ENCODE measurements at regions not wholly inside any gene's neighbourhood (a gene's known extent, or its start where the extent isn't known, plus 50 kb on each side); places are given as distances from the start of the nearest gene placed in this dataset.

GRCh38 chr6:163834226-163834970 lies 419.9 kb downstream of the QKI start:
- H3K14ac ChIP-seq (ENCODE audit: low read length in 2 of 2): no peak overlapping the region
- no peak overlapping the region for H3K27ac ChIP-seq (ENCODE audit: low read length, poor library complexity, severe bottlenecking)
- peaks cover 10% of the 10 kb centered on the region for H3K9me3 ChIP-seq (ENCODE audit: control insufficient read depth, low read length)
- H3K79me1 ChIP-seq (replicated peaks; ENCODE audit: low read length, poor library complexity, severe bottlenecking): no peaks in the 10 kb centered on the region
- no peak overlapping the region for H2BK12ac ChIP-seq (ENCODE audit: low read length in 2 of 2)
- H3K27me3 ChIP-seq (ENCODE audit: control insufficient read depth in 1 of 2, insufficient read depth in 1 of 2, low read length in 2 of 2): no peaks in the 10 kb centered on the region
- H3K4me3 ChIP-seq (ENCODE audit: insufficient read depth in 1 of 2, low read depth in 1 of 2, low read length in 2 of 2): no peak overlapping the region
- no peak for DNase-seq
- no peak overlapping the region for H3K4me2 ChIP-seq (ENCODE audit: low read length, poor library complexity, severe bottlenecking)
- no peak overlapping the region for H2BK120ac ChIP-seq (ENCODE audit: low read depth, low read length)
- no peak overlapping the region for H4K91ac ChIP-seq (ENCODE audit: low read length)
- H3K4me1 ChIP-seq (ENCODE audit: control insufficient read depth, insufficient read depth, low read depth, low read length): peaks cover 5% of the 10 kb centered on the region
- H2AFZ ChIP-seq (ENCODE audit: low read depth, low read length): no peak overlapping the region
- H2AK5ac ChIP-seq (ENCODE audit: low read length, severe bottlenecking): no peak overlapping the region
- no peak overlapping the region for H2BK15ac ChIP-seq (ENCODE audit: low read depth, poor library complexity, severe bottlenecking)
- no peak overlapping the region for H3K23ac ChIP-seq (ENCODE audit: low read length in 2 of 2)
- H3K18ac ChIP-seq (ENCODE audit: low read depth in 1 of 2, low read length in 2 of 2): no peak overlapping the region
- H2BK5ac ChIP-seq (ENCODE audit: low read depth, low read length, poor library complexity, severe bottlenecking): no peak overlapping the region
- no peak overlapping the region for H3K9ac ChIP-seq (ENCODE audit: low read length)
- H4K8ac ChIP-seq (ENCODE audit: low read length): no peak overlapping the region
- H3K36me3 ChIP-seq (ENCODE audit: control insufficient read depth in 1 of 2, insufficient read depth in 2 of 2, low read depth in 1 of 2, low read length in 2 of 2): no peaks in the 10 kb centered on the region
- no peak overlapping the region for H3K4ac ChIP-seq (ENCODE audit: low read depth in 1 of 2, low read length in 2 of 2)
- WGBS: 80% methylated on average over 46 of the region's 46 CpGs

DNA sequence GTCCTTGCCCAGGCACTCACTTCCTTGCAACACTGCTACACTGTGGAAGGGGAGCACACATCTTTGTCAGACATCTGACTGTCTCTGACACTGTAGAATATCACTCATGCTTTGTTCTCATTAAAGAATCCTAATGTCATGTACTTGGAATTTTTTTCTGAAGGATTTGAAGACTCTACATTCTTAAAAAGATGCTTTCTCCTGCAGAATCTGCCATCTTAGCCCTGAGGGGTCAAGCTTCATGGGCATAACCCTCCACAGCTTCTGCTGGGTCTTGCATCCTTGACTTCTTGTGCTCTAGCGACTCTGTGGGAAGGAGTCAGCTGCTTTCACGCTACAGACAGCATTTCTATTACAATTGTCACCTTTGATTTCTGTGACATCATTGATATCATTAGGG lies 417.2 kb downstream of the QKI start:
- 80% methylated on average over 1 of the region's 2 CpGs for WGBS
- Histone ChIP-seq H2AFZ (ENCODE audit: low read depth, low read length) (no peak overlapping the region), H2AK5ac (ENCODE audit: low read length, severe bottlenecking) (no peak overlapping the region), H3K79me1 (replicated peaks; ENCODE audit: low read length, poor library complexity, severe bottlenecking) (no peaks in the 10 kb centered on the region), H4K91ac (ENCODE audit: low read length) (no peak overlapping the region), H3K9me3 (ENCODE audit: control insufficient read depth, low read length) (peaks cover 10% of the 10 kb centered on the region), H3K4me2 (ENCODE audit: low read length, poor library complexity, severe bottlenecking) (no peak overlapping the region), H3K27me3 (ENCODE audit: control insufficient read depth in 1 of 2, insufficient read depth in 1 of 2, low read length in 2 of 2) (no peaks in the 10 kb centered on the region), H4K8ac (ENCODE audit: low read length) (no peak overlapping the region), H3K36me3 (ENCODE audit: control insufficient read depth in 1 of 2, insufficient read depth in 2 of 2, low read depth in 1 of 2, low read length in 2 of 2) (no peaks in the 10 kb centered on the region), H2BK12ac (ENCODE audit: low read length in 2 of 2) (no peak overlapping the region), H3K4me1 (ENCODE audit: control insufficient read depth, insufficient read depth, low read depth, low read length) (peaks cover 4% of the 10 kb centered on the region), H2BK15ac (ENCODE audit: low read depth, poor library complexity, severe bottlenecking) (no peak overlapping the region), H2BK120ac (ENCODE audit: low read depth, low read length) (no peak overlapping the region), H3K14ac (ENCODE audit: low read length in 2 of 2) (no peak overlapping the region), H3K4ac (ENCODE audit: low read depth in 1 of 2, low read length in 2 of 2) (no peak overlapping the region), H3K4me3 (ENCODE audit: insufficient read depth in 1 of 2, low read depth in 1 of 2, low read length in 2 of 2) (no peak overlapping the region), H2BK5ac (ENCODE audit: low read depth, low read length, poor library complexity, severe bottlenecking) (no peak overlapping the region), H3K9ac (ENCODE audit: low read length) (no peak overlapping the region), H3K23ac (ENCODE audit: low read length in 2 of 2) (no peak overlapping the region), H3K18ac (ENCODE audit: low read depth in 1 of 2, low read length in 2 of 2) (no peak overlapping the region), H3K27ac (ENCODE audit: low read length, poor library complexity, severe bottlenecking) (no peak overlapping the region)
- DNase-seq: no peak

- Histone ChIP-seq H2BK120ac (ENCODE audit: low read depth, low read length) (no peak overlapping the region), H3K9me3 (ENCODE audit: control insufficient read depth, low read length) (peaks cover 10% of the 10 kb centered on the region), H2AK5ac (ENCODE audit: low read length, severe bottlenecking) (no peak overlapping the region), H4K91ac (ENCODE audit: low read length) (no peak overlapping the region), H3K23ac (ENCODE audit: low read length in 2 of 2) (no peak overlapping the region), H3K36me3 (ENCODE audit: control insufficient read depth in 1 of 2, insufficient read depth in 2 of 2, low read depth in 1 of 2, low read length in 2 of 2) (no peaks in the 10 kb centered on the region), H3K4me3 (ENCODE audit: insufficient read depth in 1 of 2, low read depth in 1 of 2, low read length in 2 of 2) (no peak overlapping the region), H3K4me1 (ENCODE audit: control insufficient read depth, insufficient read depth, low read depth, low read length) (peaks cover 4% of the 10 kb centered on the region), H3K14ac (ENCODE audit: low read length in 2 of 2) (no peak overlapping the region), H3K4ac (ENCODE audit: low read depth in 1 of 2, low read length in 2 of 2) (no peak overlapping the region), H2BK12ac (ENCODE audit: low read length in 2 of 2) (no peak overlapping the region), H3K79me1 (replicated peaks; ENCODE audit: low read length, poor library complexity, severe bottlenecking) (no peaks in the 10 kb centered on the region), H3K27ac (ENCODE audit: low read length, poor library complexity, severe bottlenecking) (no peak overlapping the region), H3K18ac (ENCODE audit: low read depth in 1 of 2, low read length in 2 of 2) (no peak overlapping the region), H2BK15ac (ENCODE audit: low read depth, poor library complexity, severe bottlenecking) (no peak overlapping the region), H2BK5ac (ENCODE audit: low read depth, low read length, poor library complexity, severe bottlenecking) (no peak overlapping the region), H4K8ac (ENCODE audit: low read length) (no peak overlapping the region), H3K4me2 (ENCODE audit: low read length, poor library complexity, severe bottlenecking) (no peak overlapping the region), H3K27me3 (ENCODE audit: control insufficient read depth in 1 of 2, insufficient read depth in 1 of 2, low read length in 2 of 2) (no peaks in the 10 kb centered on the region), H3K9ac (ENCODE audit: low read length) (no peak overlapping the region), H2AFZ (ENCODE audit: low read depth, low read length) (no peak overlapping the region)
- DNase-seq: no peak
- WGBS: 62% methylated on average over 3 of the region's 4 CpGs
Observed at GRCh38 chr6:163830641-163831040, 416.1 kb downstream of the QKI start.

DNA sequence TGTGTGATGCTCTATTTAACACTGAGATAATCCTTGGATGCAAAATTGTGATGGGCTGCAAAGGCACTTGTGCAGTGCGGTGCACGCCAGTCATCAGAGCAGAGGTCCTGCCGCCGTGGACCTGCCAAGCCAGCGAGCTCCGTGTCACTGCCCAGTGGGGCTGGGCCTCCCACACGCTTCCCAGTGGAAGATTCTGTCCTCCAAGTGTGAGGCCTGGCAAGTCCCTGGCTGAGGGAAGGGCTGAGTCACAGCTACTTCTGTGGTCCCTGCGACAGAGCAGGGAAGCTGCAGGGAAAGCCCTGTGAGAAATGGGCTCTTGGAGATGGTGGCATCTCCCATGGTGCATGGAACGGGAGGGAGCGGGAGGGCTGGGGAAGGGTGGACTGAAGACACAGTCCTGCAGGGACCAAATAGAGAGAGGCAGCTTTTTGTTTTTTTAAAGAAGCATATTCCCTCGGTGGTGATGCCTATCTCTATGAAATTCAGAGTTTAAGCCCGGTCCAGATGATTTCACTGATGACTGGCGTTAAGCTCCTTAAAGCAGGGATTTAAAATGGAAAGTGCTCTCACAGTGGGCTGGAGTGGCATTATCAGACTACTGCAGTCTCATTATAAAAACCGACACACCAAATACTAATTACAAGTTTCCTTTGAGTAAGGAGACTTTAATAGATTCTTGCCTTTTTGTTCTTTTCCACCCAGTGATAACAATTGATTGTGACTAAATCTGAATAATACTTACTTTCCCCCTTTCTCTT lies 413.7 kb downstream of the QKI start:
- Histone ChIP-seq H3K9ac (ENCODE audit: low read length) (peak overlapping the region; percentile 9), H3K9me3 (ENCODE audit: control insufficient read depth, low read length) (peaks cover 10% of the 10 kb centered on the region), H3K14ac (ENCODE audit: low read length in 2 of 2) (no peak overlapping the region), H3K4me2 (ENCODE audit: low read length, poor library complexity, severe bottlenecking) (no peak overlapping the region), H3K36me3 (ENCODE audit: control insufficient read depth in 1 of 2, insufficient read depth in 2 of 2, low read depth in 1 of 2, low read length in 2 of 2) (no peaks in the 10 kb centered on the region), H2BK5ac (ENCODE audit: low read depth, low read length, poor library complexity, severe bottlenecking) (no peak overlapping the region), H3K27ac (ENCODE audit: low read length, poor library complexity, severe bottlenecking) (no peak overlapping the region), H2AK5ac (ENCODE audit: low read length, severe bottlenecking) (no peak overlapping the region), H3K4me3 (ENCODE audit: insufficient read depth in 1 of 2, low read depth in 1 of 2, low read length in 2 of 2) (no peak overlapping the region), H3K27me3 (ENCODE audit: control insufficient read depth in 1 of 2, insufficient read depth in 1 of 2, low read length in 2 of 2) (no peaks in the 10 kb centered on the region), H2BK12ac (ENCODE audit: low read length in 2 of 2) (no peak overlapping the region), H2BK120ac (ENCODE audit: low read depth, low read length) (no peak overlapping the region), H3K4ac (ENCODE audit: low read depth in 1 of 2, low read length in 2 of 2) (no peak overlapping the region), H2AFZ (ENCODE audit: low read depth, low read length) (no peak overlapping the region), H3K18ac (ENCODE audit: low read depth in 1 of 2, low read length in 2 of 2) (no peak overlapping the region), H3K79me1 (replicated peaks; ENCODE audit: low read length, poor library complexity, severe bottlenecking) (no peaks in the 10 kb centered on the region), H3K23ac (ENCODE audit: low read length in 2 of 2) (no peak overlapping the region), H2BK15ac (ENCODE audit: low read depth, poor library complexity, severe bottlenecking) (no peak overlapping the region), H4K91ac (ENCODE audit: low read length) (no peak overlapping the region), H3K4me1 (ENCODE audit: control insufficient read depth, insufficient read depth, low read depth, low read length) (peaks cover 4% of the 10 kb centered on the region), H4K8ac (ENCODE audit: low read length) (no peak overlapping the region)
- WGBS: 84% methylated on average over 12 of the region's 14 CpGs
- DNase-seq: no peak
